Endothelial cell of umbilical vein (primary cell): ENCODE measurements at regions not wholly inside any gene's neighbourhood (a gene's known extent, or its start where the extent isn't known, plus 50 kb on each side); places are given as distances from the start of the nearest gene placed in this dataset.

Experiments
- BruUV-seq: library from RNA; stranded (reverse); fragments of 400-500 nt; replicated peaks from 2 replicates; lab custom pipeline; 2021; lab: Mats Ljungman, UMichigan
- CTCF ChIA-PET: fragments of 300-600, 350-600 bp; sonication (Branson Sonifier 250); formaldehyde crosslinking; loops from one replicate; lab custom pipeline; 2021; ENCODE audit warnings: antibody characterized with exemption, inconsistent platforms; lab: Charles Lee
- POLR2A ChIA-PET: fragments of 300-600, 350-600 bp; sonication (Branson Sonifier 250); formaldehyde crosslinking; loops from one replicate; lab custom pipeline; 2021; ENCODE audit warnings: antibody characterized with exemption, inconsistent platforms; lab: Charles Lee
- DNase-seq: peaks from one replicate; pipeline ENCODE4 v3.0.0-alpha.2; 2011; ENCODE audit warnings: low read depth, low spot score
- FAIRE-seq: peaks from 2 replicates; lab custom pipeline; 2011; peaks lifted over from hg19 to GRCh38; lab: Jason Lieb, UNC
- H2AFZ ChIP-seq: 2 replicates; pipeline ENCODE4 v1.6.0; 2012; ENCODE audit warnings: low read depth, low read length, control low read depth, inconsistent platforms
- H3K27ac ChIP-seq: 2 replicates; pipeline ENCODE4 v1.5.1; 2011; ENCODE audit warnings: low read depth, mild to moderate bottlenecking, control low read depth, low read length, moderate library complexity; ENCODE audit not compliant: insufficient read depth
- H3K27me3 ChIP-seq, 2 experiments: 2 replicates each; pipeline versions ENCODE4 v1.6.0 to v1.6.1; 2011; ENCODE audit warnings: low read length in 2 of 2, mixed read lengths in 1 of 2; ENCODE audit not compliant: control insufficient read depth in 2 of 2, insufficient read depth in 2 of 2
- H3K36me3 ChIP-seq, 2 experiments: 2 replicates in 1 of 2; 3 replicates in 1 of 2; pipeline ENCODE4 v1.5.1; 2011; ENCODE audit warnings: low read length in 2 of 2, mild to moderate bottlenecking in 1 of 2, moderate library complexity in 1 of 2; ENCODE audit not compliant: control insufficient read depth in 2 of 2, insufficient read depth in 2 of 2; ENCODE audit errors: extremely low read depth in 1 of 2
- H3K4me1 ChIP-seq: 3 replicates; pipeline ENCODE4 v1.5.1; 2011; ENCODE audit warnings: mild to moderate bottlenecking, low read length; ENCODE audit not compliant: control insufficient read depth, insufficient read depth; ENCODE audit errors: extremely low read depth
- H3K4me2 ChIP-seq: 2 replicates; pipeline ENCODE4 v1.6.1; 2011; ENCODE audit warnings: low read length, control low read depth, mixed read lengths; ENCODE audit not compliant: insufficient read depth
- H3K4me3 ChIP-seq, 3 experiments: fragments of 200-600 bp in 1 of 3; sonication (generic), shearing (Covaris generic) in 1 of 3; replicated peaks in 1 of 3; 2 replicates each; pipeline ENCODE4 v1.5.1; 2011 to 2016; ENCODE audit warnings: control low read depth in 3 of 3, low read length in 3 of 3, mild to moderate bottlenecking in 2 of 3, inconsistent platforms in 1 of 3, low read depth in 1 of 3, moderate library complexity in 1 of 3; ENCODE audit not compliant: insufficient read depth in 1 of 3
- H3K79me2 ChIP-seq: 2 replicates; pipeline ENCODE4 v1.6.0; 2012; ENCODE audit warnings: low read length, inconsistent platforms; ENCODE audit not compliant: control insufficient read depth, insufficient read depth
- H3K9ac ChIP-seq: replicated peaks from 2 replicates; pipeline ENCODE3; 2011; ENCODE audit warnings: low read length, control low read depth; ENCODE audit not compliant: insufficient read depth; ENCODE audit errors: extremely low read depth
- H3K9me1 ChIP-seq: replicated peaks from 3 replicates; pipeline ENCODE4 v1.6.0; 2011; ENCODE audit warnings: mild to moderate bottlenecking, low read length; ENCODE audit not compliant: control insufficient read depth, insufficient read depth; ENCODE audit errors: extremely low read depth
- H3K9me3 ChIP-seq: replicated peaks from 2 replicates; pipeline ENCODE4 v1.5.1; 2012; ENCODE audit warnings: low read length, inconsistent platforms; ENCODE audit not compliant: control insufficient read depth, insufficient read depth
- H4K20me1 ChIP-seq: replicated peaks from 2 replicates; pipeline ENCODE3; 2011; ENCODE audit warnings: mild to moderate bottlenecking, low read length; ENCODE audit not compliant: control insufficient read depth, insufficient read depth; ENCODE audit errors: extremely low read depth
- CTCF ChIP-seq, 2 donors: IDR thresholded peaks; 1 replicate in 1 of 2; 2 replicates in 1 of 2; pipeline ENCODE4 v1.5.1; 2011; ENCODE audit warnings: low read length in 2 of 2, mild to moderate bottlenecking in 2 of 2, moderate library complexity in 2 of 2, control low read depth in 1 of 2, inconsistent platforms in 1 of 2, low read depth in 1 of 2; ENCODE audit not compliant: insufficient read depth in 1 of 2; ENCODE audit errors: extremely low read depth in 1 of 2
- EZH2 ChIP-seq: IDR thresholded peaks from 2 replicates; pipeline ENCODE4 v1.6.1; 2012; ENCODE audit warnings: borderline replicate concordance, low read depth, mild to moderate bottlenecking, moderate library complexity, low read length, inconsistent platforms; ENCODE audit not compliant: severe bottlenecking
- FOS ChIP-seq: IDR thresholded peaks from 2 replicates; pipeline ENCODE4 v1.6.1; 2011; ENCODE audit warnings: mild to moderate bottlenecking, low read length, moderate library complexity, borderline replicate concordance; ENCODE audit not compliant: insufficient read depth
- JUN ChIP-seq: IDR thresholded peaks from 2 replicates; pipeline ENCODE4 v1.6.1; 2011; ENCODE audit warnings: borderline replicate concordance, low read depth; ENCODE audit not compliant: insufficient read length, insufficient read depth
- MYC ChIP-seq: IDR thresholded peaks from one replicate; pipeline ENCODE4 v1.6.1; 2011; ENCODE audit warnings: mild to moderate bottlenecking, low read depth, low read length
- POLR2AphosphoS5 ChIP-seq: IDR thresholded peaks from 2 replicates; pipeline ENCODE4 v1.6.1; 2012; ENCODE audit warnings: low read depth, mild to moderate bottlenecking, control low read depth, low read length, moderate library complexity; ENCODE audit not compliant: insufficient read depth
- dilution Hi-C: fragments of 300-500 bp; cut with MboI; formaldehyde crosslinking; loops from one replicate; pipeline ENCODE4 v1.15.0; 2019; ENCODE audit warnings: low sequenced_read_pairs; ENCODE audit not compliant: extremely low pct_ligation_motif_present
- intact Hi-C: fragments of 100-400 bp; cut with micrococcal nuclease; formaldehyde crosslinking; loops from one replicate; pipeline ENCODE4 v1.10.0; 2022

GRCh38 chr12:28618772-28619171 is 428.5 kb downstream of the CCDC91 start:
- ChIA-PET POLR2A (no interaction called here), CTCF (no interaction called here)
- TF ChIP-seq MYC = no peak
- intact Hi-C loops = no loop called here
- no peak overlapping the region for H3K27ac ChIP-seq
- no peak overlapping the region for H3K4me2 ChIP-seq
- H3K4me3 ChIP-seq = no peak overlapping the region
- dilution Hi-C loops = no loop called here
- H3K9ac ChIP-seq = no peak overlapping the region
- no peaks in the 10 kb centered on the region for H4K20me1 ChIP-seq
- H3K4me1 ChIP-seq = no peaks in the 10 kb centered on the region
- H3K36me3 ChIP-seq = no peaks in the 10 kb centered on the region
- DNase-seq = no peak
- H3K9me3 ChIP-seq = no peaks in the 10 kb centered on the region
- BruUV-seq = no TSS peak
- H3K79me2 ChIP-seq = no peaks in the 10 kb centered on the region
- H3K9me1 ChIP-seq = no peaks in the 10 kb centered on the region
- no peak overlapping the region for H2AFZ ChIP-seq
- peaks cover 0 to under 1% of the 10 kb centered on the region in 2 experiments for H3K27me3 ChIP-seq
- FAIRE-seq = no peak

GRCh38 chr12:28620281-28620680 is 430.0 kb downstream of the CCDC91 start:
- H3K4me1 ChIP-seq = no peaks in the 10 kb centered on the region
- H3K27ac ChIP-seq = no peak overlapping the region
- no TSS peak for BruUV-seq
- TF ChIP-seq EZH2 (no peak), CTCF (IDR thresholded peaks at IDR 0.05; ENCODE audit: extremely low read depth in 1 of 2, insufficient read depth in 1 of 2, low read depth in 1 of 2, low read length in 2 of 2) (no peak), JUN (no peak), MYC (no peak), POLR2AphosphoS5 (no peak), FOS (no peak)
- H3K9me1 ChIP-seq = no peaks in the 10 kb centered on the region
- FAIRE-seq (no peak), DNase-seq (no peak)
- H3K36me3 ChIP-seq = no peaks in the 10 kb centered on the region
- H3K4me2 ChIP-seq = no peak overlapping the region
- H3K9me3 ChIP-seq = no peaks in the 10 kb centered on the region
- intact Hi-C loops (no loop called here), dilution Hi-C loops (no loop called here)
- H4K20me1 ChIP-seq = no peaks in the 10 kb centered on the region
- peaks cover 0 to 4% of the 10 kb centered on the region in 2 experiments for H3K27me3 ChIP-seq
- H3K4me3 ChIP-seq = no peak overlapping the region
- no peaks in the 10 kb centered on the region for H3K79me2 ChIP-seq
- no peak overlapping the region for H3K9ac ChIP-seq
- ChIA-PET POLR2A (interaction anchor here (0.6 kb wide), 1 partner anchor 61 kb away, joined by 3 read pairs; no protein-coding TSS in a partner anchor), CTCF (interaction anchor here (1.5 kb wide), 1 partner anchor 10 kb away, joined by 3 read pairs; no protein-coding TSS in a partner anchor)
- no peak overlapping the region for H2AFZ ChIP-seq
